Suprapubic skin (tissue), 4 donors: ENCODE measurements at regions not wholly inside any gene's neighbourhood (a gene's known extent, or its start where the extent isn't known, plus 50 kb on each side); places are given as distances from the start of the nearest gene placed in this dataset.

Experiments
- CTCF ChIP-seq, 2 donors: fragments of 200-600 bp in 1 of 2; fragments of 450-650 bp in 1 of 2; sonication (generic) in 1 of 2; IDR thresholded peaks; one replicate each; pipeline ENCODE4 v1.5.1; 2016 to 2019; ENCODE audit warnings: antibody characterized with exemption in 2 of 2, mild to moderate bottlenecking in 1 of 2, moderate library complexity in 1 of 2
- EP300 ChIP-seq: sonication (generic); formaldehyde crosslinking; IDR thresholded peaks from one replicate; pipeline ENCODE4 v1.6.1; 2017; ENCODE audit warnings: antibody characterized with exemption
- POLR2A ChIP-seq, 2 donors: fragments of 450-650 bp; IDR thresholded peaks; one replicate each; pipeline ENCODE4 v1.6.1; 2017; ENCODE audit warnings: antibody characterized with exemption in 2 of 2, mild to moderate bottlenecking in 2 of 2, moderate library complexity in 2 of 2
- POLR2AphosphoS5 ChIP-seq, 3 donors: sonication (generic); formaldehyde crosslinking; IDR thresholded peaks; one replicate each; pipeline ENCODE4 v1.6.1; 2017; ENCODE audit warnings: antibody characterized with exemption in 3 of 3

GRCh38 chr15:88983861-88984429 lies 70.8 kb upstream of the MFGE8 start:
- TF ChIP-seq CTCF (IDR thresholded peaks at IDR 0.05) (no peak), POLR2AphosphoS5 (IDR thresholded peaks at IDR 0.05) (no peak), EP300 (no peak), POLR2A (IDR thresholded peaks at IDR 0.05) (no peak)
